HFF-Myc (cell line): ENCODE measurements at regions not wholly inside any gene's neighbourhood (a gene's known extent, or its start where the extent isn't known, plus 50 kb on each side); places are given as distances from the start of the nearest gene placed in this dataset.

Experiments used
- DNase-seq: peaks from one replicate; pipeline ENCODE4 v3.0.0-alpha.2; 2011; ENCODE audit warnings: low read depth; ENCODE audit errors: extremely low read depth
- H3K4me3 ChIP-seq: replicated peaks from 2 replicates; pipeline ENCODE4 v1.5.1; 2011; ENCODE audit warnings: low read depth, mild to moderate bottlenecking, control low read depth, low read length
- CTCF ChIP-seq: IDR thresholded peaks from 2 replicates; pipeline ENCODE4 v1.5.1; 2012; ENCODE audit warnings: mild to moderate bottlenecking, low read depth, low read length, control low read depth; ENCODE audit errors: missing control alignments

DNA sequence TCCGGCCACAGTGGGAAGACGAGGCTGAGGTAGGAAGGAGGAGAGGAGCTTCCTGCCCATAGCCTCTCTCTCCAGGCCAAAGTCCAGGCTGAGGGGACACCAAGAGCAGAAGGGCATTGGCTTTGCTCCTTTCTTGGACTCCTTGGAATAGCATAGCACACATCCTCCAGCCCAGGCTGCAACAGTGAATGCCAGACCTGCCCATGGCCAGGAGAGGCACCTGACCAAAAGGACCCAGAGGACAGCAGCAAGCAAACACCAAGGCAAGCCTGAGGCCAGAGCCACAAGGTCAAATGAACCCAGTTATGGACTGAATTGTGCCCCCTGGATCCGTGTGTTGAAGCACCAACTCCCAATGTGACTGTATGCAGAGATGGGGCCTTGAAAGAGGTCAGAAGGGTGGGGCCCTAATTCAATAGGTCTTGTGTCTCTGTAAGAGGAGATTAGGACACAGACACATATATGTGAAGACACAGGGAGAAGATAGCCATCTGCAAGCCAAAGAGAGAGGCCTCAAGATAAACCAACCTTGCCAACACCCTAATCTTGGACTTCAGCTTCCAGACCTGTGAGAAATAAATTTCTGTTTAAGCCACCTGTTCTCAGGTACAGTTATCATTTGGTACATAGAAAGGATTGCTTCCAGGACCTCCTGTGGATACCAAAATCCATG is 126.5 kb upstream of the NXT1 start:
- H3K4me3 ChIP-seq, result no peak overlapping the region
- DNase-seq, result no peak

GRCh38 chr20:23222531-23223200 is 127.9 kb upstream of the NXT1 start:
- DNase-seq, result no peak
- H3K4me3 ChIP-seq, result no peak overlapping the region
- TF ChIP-seq CTCF, result no peak

More for the DNA sequence above, 126.5 kb upstream of the NXT1 start:
- no peak for TF ChIP-seq CTCF

DNA sequence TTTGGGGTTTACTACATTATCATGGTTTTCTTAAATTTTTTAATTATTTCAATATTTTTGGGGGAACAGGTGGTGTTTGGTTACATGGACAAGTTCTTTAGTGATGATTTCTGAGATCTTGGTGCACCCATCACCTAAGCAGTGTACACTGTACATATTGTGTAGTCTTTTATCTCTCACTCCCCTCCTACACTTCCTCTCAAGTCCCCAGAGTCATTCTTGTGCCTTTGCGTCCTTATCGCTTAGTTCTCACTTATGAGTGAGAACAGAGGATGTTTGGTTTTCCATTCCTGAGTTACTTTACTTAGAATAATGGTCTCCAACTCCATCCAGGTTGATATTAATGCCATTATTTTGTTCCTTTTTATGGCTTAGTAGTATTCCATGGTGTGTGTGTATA is 130.9 kb upstream of the CD93 start:
- TF ChIP-seq CTCF, result no peak
- DNase-seq, result no peak
- no peak overlapping the region for H3K4me3 ChIP-seq

DNA sequence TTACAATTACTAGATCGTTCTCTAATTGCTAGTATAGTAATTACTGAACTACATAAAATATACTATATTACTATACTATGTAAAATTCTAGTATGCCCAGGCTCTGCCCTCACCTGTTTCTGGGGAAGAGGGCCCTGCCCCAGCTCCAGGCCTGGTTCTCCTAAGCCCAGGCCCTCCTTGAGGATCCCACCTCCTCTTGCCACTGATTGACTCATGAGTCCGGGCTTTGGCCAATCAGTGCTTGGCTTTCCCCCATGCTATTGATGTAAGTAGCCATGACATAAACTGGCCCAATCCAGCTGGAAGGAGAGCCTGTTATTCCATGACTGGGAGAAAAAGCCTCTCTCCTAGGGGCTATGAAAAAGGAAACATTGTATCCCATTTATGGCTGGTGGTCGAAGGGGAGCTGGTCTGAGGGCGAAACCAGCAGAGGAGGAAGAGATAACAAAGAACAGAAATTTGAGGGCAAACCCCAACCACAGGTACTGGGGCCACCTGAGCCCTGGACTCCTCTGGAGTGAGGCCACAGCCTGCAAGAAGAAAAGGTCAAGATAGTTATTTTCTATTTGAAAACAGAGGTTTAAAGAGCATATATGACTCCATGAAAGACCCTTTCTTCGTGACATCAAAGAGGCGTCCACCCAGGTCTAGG is 129.3 kb upstream of the CD93 start:
- H3K4me3 ChIP-seq, result no peak overlapping the region
- DNase-seq, result no peak

GRCh38 chr20:23214903-23215302 is 128.8 kb upstream of the CD93 start:
- H3K4me3 ChIP-seq, result no peak overlapping the region
- DNase-seq, result no peak
- TF ChIP-seq CTCF, result no peak

More for the DNA sequence above, 129.3 kb upstream of the CD93 start:
- TF ChIP-seq CTCF, result no peak

GRCh38 chr20:23212464-23212995 is 126.4 kb upstream of the CD93 start:
- TF ChIP-seq CTCF, result no peak
- no peak for DNase-seq
- no peak overlapping the region for H3K4me3 ChIP-seq
